ENCODE measurements at regions not wholly inside any gene's neighbourhood (a gene's known extent, or its start where the extent isn't known, plus 50 kb on each side); places are given as distances from the start of the nearest gene placed in this dataset.

DNA sequence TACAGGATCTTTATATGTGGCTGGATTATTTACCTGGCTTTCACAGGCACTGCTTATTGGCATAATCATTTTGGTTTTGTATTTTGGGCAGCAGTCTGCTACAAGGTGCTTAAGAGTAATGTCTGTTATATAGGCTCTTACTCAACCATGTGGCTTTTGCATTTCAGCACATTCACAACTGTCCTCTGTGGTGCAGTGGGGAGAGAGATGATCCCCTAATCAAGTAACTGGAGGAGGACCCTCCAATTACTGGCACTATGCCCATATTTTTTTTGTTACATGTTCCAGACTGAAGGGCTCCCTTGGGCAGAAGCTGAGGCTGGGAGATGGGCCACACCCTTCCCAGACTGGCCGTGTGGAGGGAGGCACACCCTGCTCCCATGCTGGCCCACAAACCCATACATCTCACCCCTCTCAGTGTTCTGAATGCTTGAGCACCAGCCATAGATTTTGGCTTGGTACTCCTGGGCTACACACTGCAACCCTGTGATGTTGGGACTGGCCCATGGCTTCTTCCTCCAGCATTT is 173.5 kb downstream of the FAM174A start:
- Histone ChIP-seq H3K27ac (ENCODE audit: low read depth) (no peak overlapping the region), H3K9me2 (ENCODE audit: insufficient read depth) (no peaks in the 10 kb centered on the region), H3K79me2 (replicated peaks; ENCODE audit: insufficient read depth) (no peaks in the 10 kb centered on the region), H3K4me1 (ENCODE audit: insufficient read depth) (no peaks in the 10 kb centered on the region), H3K36me3 (ENCODE audit: insufficient read depth) (no peaks in the 10 kb centered on the region), H3K27me3 (ENCODE audit: insufficient read depth) (no peaks in the 10 kb centered on the region), H3K4me3 (no peak overlapping the region), H3K4me2 (no peak overlapping the region), H2AFZ (no peak overlapping the region), H3F3A (replicated peaks; ENCODE audit: low read depth) (no peaks in the 10 kb centered on the region), H4K20me1 (replicated peaks; ENCODE audit: insufficient read depth) (no peaks in the 10 kb centered on the region)
- H3K9me3 Mint-ChIP-seq: no peaks in the 10 kb centered on the region; the same call in 2 of the 3 replicates
- H3K4me3 Mint-ChIP-seq: no peak overlapping the region
- H3K4me1 Mint-ChIP-seq: peaks cover 7% of the 10 kb centered on the region; the same call in 2 of the 3 replicates
- ATAC-seq: no peak
- H3K27ac Mint-ChIP-seq: no peak overlapping the region
- TF ChIP-seq STAT1 (IDR thresholded peaks at IDR 0.05; ENCODE audit: unreplicated experiment): no peak
- TF ChIP-seq, protein P1, sequence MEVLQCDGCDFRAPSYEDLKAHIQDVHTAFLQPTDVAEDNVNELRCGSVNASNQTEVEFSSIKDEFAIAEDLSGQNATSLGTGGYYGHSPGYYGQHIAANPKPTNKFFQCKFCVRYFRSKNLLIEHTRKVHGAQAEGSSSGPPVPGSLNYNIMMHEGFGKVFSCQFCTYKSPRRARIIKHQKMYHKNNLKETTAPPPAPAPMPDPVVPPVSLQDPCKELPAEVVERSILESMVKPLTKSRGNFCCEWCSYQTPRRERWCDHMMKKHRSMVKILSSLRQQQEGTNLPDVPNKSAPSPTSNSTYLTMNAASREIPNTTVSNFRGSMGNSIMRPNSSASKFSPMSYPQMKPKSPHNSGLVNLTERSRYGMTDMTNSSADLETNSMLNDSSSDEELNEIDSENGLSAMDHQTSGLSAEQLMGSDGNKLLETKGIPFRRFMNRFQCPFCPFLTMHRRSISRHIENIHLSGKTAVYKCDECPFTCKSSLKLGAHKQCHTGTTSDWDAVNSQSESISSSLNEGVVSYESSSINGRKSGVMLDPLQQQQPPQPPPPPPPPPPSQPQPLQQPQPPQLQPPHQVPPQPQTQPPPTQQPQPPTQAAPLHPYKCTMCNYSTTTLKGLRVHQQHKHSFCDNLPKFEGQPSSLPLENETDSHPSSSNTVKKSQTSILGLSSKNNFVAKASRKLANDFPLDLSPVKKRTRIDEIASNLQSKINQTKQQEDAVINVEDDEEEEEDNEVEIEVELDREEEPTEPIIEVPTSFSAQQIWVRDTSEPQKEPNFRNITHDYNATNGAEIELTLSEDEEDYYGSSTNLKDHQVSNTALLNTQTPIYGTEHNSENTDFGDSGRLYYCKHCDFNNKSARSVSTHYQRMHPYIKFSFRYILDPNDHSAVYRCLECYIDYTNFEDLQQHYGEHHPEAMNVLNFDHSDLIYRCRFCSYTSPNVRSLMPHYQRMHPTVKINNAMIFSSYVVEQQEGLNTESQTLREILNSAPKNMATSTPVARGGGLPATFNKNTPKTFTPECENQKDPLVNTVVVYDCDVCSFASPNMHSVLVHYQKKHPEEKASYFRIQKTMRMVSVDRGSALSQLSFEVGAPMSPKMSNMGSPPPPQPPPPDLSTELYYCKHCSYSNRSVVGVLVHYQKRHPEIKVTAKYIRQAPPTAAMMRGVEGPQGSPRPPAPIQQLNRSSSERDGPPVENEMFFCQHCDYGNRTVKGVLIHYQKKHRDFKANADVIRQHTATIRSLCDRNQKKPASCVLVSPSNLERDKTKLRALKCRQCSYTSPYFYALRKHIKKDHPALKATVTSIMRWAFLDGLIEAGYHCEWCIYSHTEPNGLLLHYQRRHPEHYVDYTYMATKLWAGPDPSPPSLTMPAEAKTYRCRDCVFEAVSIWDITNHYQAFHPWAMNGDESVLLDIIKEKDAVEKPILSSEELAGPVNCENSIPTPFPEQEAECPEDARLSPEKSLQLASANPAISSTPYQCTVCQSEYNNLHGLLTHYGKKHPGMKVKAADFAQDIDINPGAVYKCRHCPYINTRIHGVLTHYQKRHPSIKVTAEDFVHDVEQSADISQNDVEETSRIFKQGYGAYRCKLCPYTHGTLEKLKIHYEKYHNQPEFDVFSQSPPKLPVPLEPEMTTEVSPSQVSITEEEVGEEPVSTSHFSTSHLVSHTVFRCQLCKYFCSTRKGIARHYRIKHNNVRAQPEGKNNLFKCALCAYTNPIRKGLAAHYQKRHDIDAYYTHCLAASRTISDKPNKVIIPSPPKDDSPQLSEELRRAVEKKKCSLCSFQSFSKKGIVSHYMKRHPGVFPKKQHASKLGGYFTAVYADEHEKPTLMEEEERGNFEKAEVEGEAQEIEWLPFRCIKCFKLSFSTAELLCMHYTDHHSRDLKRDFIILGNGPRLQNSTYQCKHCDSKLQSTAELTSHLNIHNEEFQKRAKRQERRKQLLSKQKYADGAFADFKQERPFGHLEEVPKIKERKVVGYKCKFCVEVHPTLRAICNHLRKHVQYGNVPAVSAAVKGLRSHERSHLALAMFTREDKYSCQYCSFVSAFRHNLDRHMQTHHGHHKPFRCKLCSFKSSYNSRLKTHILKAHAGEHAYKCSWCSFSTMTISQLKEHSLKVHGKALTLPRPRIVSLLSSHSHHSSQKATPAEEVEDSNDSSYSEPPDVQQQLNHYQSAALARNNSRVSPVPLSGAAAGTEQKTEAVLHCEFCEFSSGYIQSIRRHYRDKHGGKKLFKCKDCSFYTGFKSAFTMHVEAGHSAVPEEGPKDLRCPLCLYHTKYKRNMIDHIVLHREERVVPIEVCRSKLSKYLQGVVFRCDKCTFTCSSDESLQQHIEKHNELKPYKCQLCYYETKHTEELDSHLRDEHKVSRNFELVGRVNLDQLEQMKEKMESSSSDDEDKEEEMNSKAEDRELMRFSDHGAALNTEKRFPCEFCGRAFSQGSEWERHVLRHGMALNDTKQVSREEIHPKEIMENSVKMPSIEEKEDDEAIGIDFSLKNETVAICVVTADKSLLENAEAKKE (CRISPR knock-in tag; IDR thresholded peaks at IDR 0.05): no peak
- no peak for TF ChIP-seq POLR2AphosphoS5 (IDR thresholded peaks at IDR 0.05; ENCODE audit: low read depth)
- TF ChIP-seq, protein P2, sequence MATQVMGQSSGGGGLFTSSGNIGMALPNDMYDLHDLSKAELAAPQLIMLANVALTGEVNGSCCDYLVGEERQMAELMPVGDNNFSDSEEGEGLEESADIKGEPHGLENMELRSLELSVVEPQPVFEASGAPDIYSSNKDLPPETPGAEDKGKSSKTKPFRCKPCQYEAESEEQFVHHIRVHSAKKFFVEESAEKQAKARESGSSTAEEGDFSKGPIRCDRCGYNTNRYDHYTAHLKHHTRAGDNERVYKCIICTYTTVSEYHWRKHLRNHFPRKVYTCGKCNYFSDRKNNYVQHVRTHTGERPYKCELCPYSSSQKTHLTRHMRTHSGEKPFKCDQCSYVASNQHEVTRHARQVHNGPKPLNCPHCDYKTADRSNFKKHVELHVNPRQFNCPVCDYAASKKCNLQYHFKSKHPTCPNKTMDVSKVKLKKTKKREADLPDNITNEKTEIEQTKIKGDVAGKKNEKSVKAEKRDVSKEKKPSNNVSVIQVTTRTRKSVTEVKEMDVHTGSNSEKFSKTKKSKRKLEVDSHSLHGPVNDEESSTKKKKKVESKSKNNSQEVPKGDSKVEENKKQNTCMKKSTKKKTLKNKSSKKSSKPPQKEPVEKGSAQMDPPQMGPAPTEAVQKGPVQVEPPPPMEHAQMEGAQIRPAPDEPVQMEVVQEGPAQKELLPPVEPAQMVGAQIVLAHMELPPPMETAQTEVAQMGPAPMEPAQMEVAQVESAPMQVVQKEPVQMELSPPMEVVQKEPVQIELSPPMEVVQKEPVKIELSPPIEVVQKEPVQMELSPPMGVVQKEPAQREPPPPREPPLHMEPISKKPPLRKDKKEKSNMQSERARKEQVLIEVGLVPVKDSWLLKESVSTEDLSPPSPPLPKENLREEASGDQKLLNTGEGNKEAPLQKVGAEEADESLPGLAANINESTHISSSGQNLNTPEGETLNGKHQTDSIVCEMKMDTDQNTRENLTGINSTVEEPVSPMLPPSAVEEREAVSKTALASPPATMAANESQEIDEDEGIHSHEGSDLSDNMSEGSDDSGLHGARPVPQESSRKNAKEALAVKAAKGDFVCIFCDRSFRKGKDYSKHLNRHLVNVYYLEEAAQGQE (IDR thresholded peaks at IDR 0.05; ENCODE audit: unreplicated experiment): no peak
- DNase-seq (ENCODE audit: low spot score): no peak
- no peaks in the 10 kb centered on the region for H3K27me3 Mint-ChIP-seq (ENCODE audit: insufficient read depth, low read depth, poor library complexity)
- no peaks in the 10 kb centered on the region for H3K36me3 Mint-ChIP-seq (ENCODE audit: low read depth)

All from GM23338 (cell line).